ENCODE measurements at regions not wholly inside any gene's neighbourhood (a gene's known extent, or its start where the extent isn't known, plus 50 kb on each side); places are given as distances from the start of the nearest gene placed in this dataset.
"Not testable (repeated sequence)": the region's sequence is repeated elsewhere in the genome, so short reads cannot be mapped to it uniquely, and the experiment has no call there.

GRCh38 chr13:72657379-72657778 lies 70.0 kb downstream of the MZT1 start:
- DNase-seq: no peak

- no peak for DNase-seq
Observed at GRCh38 chr13:72656357-72656756, 71.1 kb downstream of the MZT1 start.

GRCh38 chr13:72653506-72653905 lies 73.9 kb downstream of the MZT1 start:
- no peak for DNase-seq

- DNase-seq: no peak
Observed at GRCh38 chr13:72652681-72653080, 74.7 kb downstream of the MZT1 start.

GRCh38 chr13:72651144-72651543 lies 76.3 kb downstream of the MZT1 start:
- no peak for DNase-seq

- no peak for DNase-seq
Observed at GRCh38 chr13:72650051-72650700, 77.3 kb downstream of the MZT1 start.

- DNase-seq: no peak
Observed at GRCh38 chr13:72648513-72649065, 78.8 kb downstream of the MZT1 start.

GRCh38 chr13:72647422-72647821 lies 80.0 kb downstream of the MZT1 start:
- DNase-seq: no peak

GRCh38 chr13:72645521-72645920 lies 81.9 kb downstream of the MZT1 start:
- no peak for DNase-seq

- DNase-seq: peak; percentile 76
Observed at GRCh38 chr13:72643311-72643989, 84.0 kb downstream of the MZT1 start.

- DNase-seq: no peak
Observed at GRCh38 chr13:72639377-72639776, 88.1 kb downstream of the MZT1 start.

GRCh38 chr13:72638059-72638815 lies 89.2 kb downstream of the MZT1 start:
- DNase-seq: no peak

GRCh38 chr13:72637561-72637960 lies 89.9 kb downstream of the MZT1 start:
- no peak for DNase-seq

GRCh38 chr13:72634859-72635258 lies 92.6 kb downstream of the MZT1 start:
- no peak for DNase-seq

GRCh38 chr13:72622546-72622945 lies 104.9 kb downstream of the MZT1 start:
- no peak for DNase-seq

GRCh38 chr13:72620874-72621273 lies 106.6 kb downstream of the MZT1 start:
- no peak for DNase-seq

GRCh38 chr13:72617951-72618350 lies 109.5 kb downstream of the MZT1 start:
- DNase-seq: no peak

- DNase-seq: no peak
Observed at GRCh38 chr13:72617186-72617585, 110.2 kb downstream of the MZT1 start.

- not testable (repeated sequence) for DNase-seq
Observed at GRCh38 chr13:72610251-72610891, 117.1 kb downstream of the MZT1 start.

- DNase-seq: no peak
Observed at GRCh38 chr13:72599178-72599743, 128.2 kb downstream of the MZT1 start.

- no peak for DNase-seq
Observed at GRCh38 chr13:72590091-72590740, 137.2 kb downstream of the MZT1 start.

- DNase-seq: no peak
Observed at GRCh38 chr13:72586518-72586917, 140.9 kb downstream of the MZT1 start.
